DMS 273 (cell line): ENCODE measurements at regions not wholly inside any gene's neighbourhood (a gene's known extent, or its start where the extent isn't known, plus 50 kb on each side); places are given as distances from the start of the nearest gene placed in this dataset.
A peak's percentile ranks its signal among the peaks of the same experiment; 100 is the strongest.

ENCODE experiments used
- DNase-seq: peaks from one replicate; lab custom pipeline; 2025; ENCODE audit not compliant: unreplicated experiment; lab: John Stamatoyannopoulos, UW

GRCh38 chr11:128232588-128232987 lies 354.8 kb downstream of the ETS1 start:
- DNase-seq: no peak

GRCh38 chr11:128231845-128232410 lies 355.4 kb downstream of the ETS1 start:
- DNase-seq: no peak

- DNase-seq: no peak
These were observed 359.9 kb downstream of the ETS1 start for GRCh38 chr11:128227466-128227865.

- no peak for DNase-seq
These were observed 361.1 kb downstream of the ETS1 start for GRCh38 chr11:128226106-128226716.

GRCh38 chr11:128222245-128222884 lies 365.0 kb downstream of the ETS1 start:
- no peak for DNase-seq

- no peak for DNase-seq
These were observed 367.6 kb downstream of the ETS1 start for GRCh38 chr11:128219731-128220120.

GRCh38 chr11:128216198-128216597 lies 371.2 kb downstream of the ETS1 start:
- DNase-seq: no peak

GRCh38 chr11:128215238-128215882 lies 372.0 kb downstream of the ETS1 start:
- DNase-seq: no peak

GRCh38 chr11:128214263-128214662 lies 373.1 kb downstream of the ETS1 start:
- no peak for DNase-seq

- DNase-seq: no peak
These were observed 373.9 kb downstream of the ETS1 start for GRCh38 chr11:128213461-128213860.

GRCh38 chr11:128212324-128212723 lies 375.0 kb downstream of the ETS1 start:
- DNase-seq: no peak

GRCh38 chr11:128210148-128210940 lies 377.0 kb downstream of the ETS1 start:
- DNase-seq: peak; percentile 15

- DNase-seq: no peak
These were observed 378.3 kb downstream of the ETS1 start for GRCh38 chr11:128209138-128209435.

GRCh38 chr11:128208329-128209137 lies 378.8 kb downstream of the ETS1 start:
- DNase-seq: peak; percentile 11

GRCh38 chr11:128207861-128208321 lies 379.5 kb downstream of the ETS1 start:
- no peak for DNase-seq

GRCh38 chr11:128206461-128206860 lies 380.9 kb downstream of the ETS1 start:
- no peak for DNase-seq

- no peak for DNase-seq
These were observed 381.6 kb downstream of the ETS1 start for GRCh38 chr11:128205796-128206195.

- DNase-seq: no peak
These were observed 382.5 kb downstream of the ETS1 start for GRCh38 chr11:128204898-128205297.

- DNase-seq: no peak
These were observed 385.6 kb downstream of the ETS1 start for GRCh38 chr11:128201801-128202200.

- DNase-seq: no peak
These were observed 386.3 kb downstream of the ETS1 start for GRCh38 chr11:128201009-128201408.

- no peak for DNase-seq
These were observed 386.9 kb downstream of the ETS1 start for GRCh38 chr11:128200467-128200866.
